ENCODE measurements at regions not wholly inside any gene's neighbourhood (a gene's known extent, or its start where the extent isn't known, plus 50 kb on each side); places are given as distances from the start of the nearest gene placed in this dataset.

- no peaks in the 10 kb centered on the region for H3K9me3 ChIP-seq (ENCODE audit: control insufficient read depth, insufficient read depth, low read depth, low read length)
- H3K27ac ChIP-seq (ENCODE audit: low read depth, low read length), result no peak overlapping the region
- H3K36me3 ChIP-seq (ENCODE audit: control insufficient read depth, insufficient read depth, low read length), result no peaks in the 10 kb centered on the region
- H3K4me1 ChIP-seq (ENCODE audit: control insufficient read depth, insufficient read depth, low read length), result no peaks in the 10 kb centered on the region
- no peak overlapping the region for H3K4me3 ChIP-seq (ENCODE audit: low read depth, low read length)
- H3K27me3 ChIP-seq (ENCODE audit: control insufficient read depth, insufficient read depth, low read length), result no peaks in the 10 kb centered on the region
- H3K9ac ChIP-seq (ENCODE audit: low read length), result no peak overlapping the region
Measured at GRCh38 chr11:23746896-23747295, 750.0 kb upstream of the LUZP2 start.

- Histone ChIP-seq H3K4me1 (ENCODE audit: control insufficient read depth, insufficient read depth, low read length) (no peaks in the 10 kb centered on the region), H3K9me3 (ENCODE audit: control insufficient read depth, insufficient read depth, low read depth, low read length) (no peaks in the 10 kb centered on the region), H3K27me3 (ENCODE audit: control insufficient read depth, insufficient read depth, low read length) (no peaks in the 10 kb centered on the region), H3K36me3 (ENCODE audit: control insufficient read depth, insufficient read depth, low read length) (no peaks in the 10 kb centered on the region), H3K27ac (ENCODE audit: low read depth, low read length) (no peak overlapping the region), H3K9ac (ENCODE audit: low read length) (no peak overlapping the region), H3K4me3 (ENCODE audit: low read depth, low read length) (no peak overlapping the region)
Measured at GRCh38 chr11:23749762-23750430, 747.0 kb upstream of the LUZP2 start.

GRCh38 chr11:23751280-23751679 is 745.6 kb upstream of the LUZP2 start:
- H3K4me1 ChIP-seq (ENCODE audit: control insufficient read depth, insufficient read depth, low read length), result no peaks in the 10 kb centered on the region
- no peak overlapping the region for H3K9ac ChIP-seq (ENCODE audit: low read length)
- H3K9me3 ChIP-seq (ENCODE audit: control insufficient read depth, insufficient read depth, low read depth, low read length), result peaks cover under 1% of the 10 kb centered on the region; the same call in 1 of the 2 replicates
- H3K27ac ChIP-seq (ENCODE audit: low read depth, low read length), result no peak overlapping the region
- no peaks in the 10 kb centered on the region for H3K27me3 ChIP-seq (ENCODE audit: control insufficient read depth, insufficient read depth, low read length)
- H3K36me3 ChIP-seq (ENCODE audit: control insufficient read depth, insufficient read depth, low read length), result no peaks in the 10 kb centered on the region
- no peak overlapping the region for H3K4me3 ChIP-seq (ENCODE audit: low read depth, low read length)

GRCh38 chr11:23755076-23755475 is 741.8 kb upstream of the LUZP2 start:
- no peaks in the 10 kb centered on the region for H3K27me3 ChIP-seq (ENCODE audit: control insufficient read depth, insufficient read depth, low read length)
- no peak overlapping the region for H3K9ac ChIP-seq (ENCODE audit: low read length)
- H3K9me3 ChIP-seq (ENCODE audit: control insufficient read depth, insufficient read depth, low read depth, low read length), result peaks cover 12% of the 10 kb centered on the region
- no peak overlapping the region for H3K27ac ChIP-seq (ENCODE audit: low read depth, low read length)
- no peaks in the 10 kb centered on the region for H3K4me1 ChIP-seq (ENCODE audit: control insufficient read depth, insufficient read depth, low read length)
- no peak overlapping the region for H3K4me3 ChIP-seq (ENCODE audit: low read depth, low read length)
- no peaks in the 10 kb centered on the region for H3K36me3 ChIP-seq (ENCODE audit: control insufficient read depth, insufficient read depth, low read length)

- Histone ChIP-seq H3K27ac (ENCODE audit: low read depth, low read length) (no peak overlapping the region), H3K4me1 (ENCODE audit: control insufficient read depth, insufficient read depth, low read length) (no peaks in the 10 kb centered on the region), H3K4me3 (ENCODE audit: low read depth, low read length) (no peak overlapping the region), H3K36me3 (ENCODE audit: control insufficient read depth, insufficient read depth, low read length) (no peaks in the 10 kb centered on the region), H3K27me3 (ENCODE audit: control insufficient read depth, insufficient read depth, low read length) (no peaks in the 10 kb centered on the region), H3K9ac (ENCODE audit: low read length) (no peak overlapping the region), H3K9me3 (ENCODE audit: control insufficient read depth, insufficient read depth, low read depth, low read length) (peaks cover 12% of the 10 kb centered on the region)
Measured at GRCh38 chr11:23755769-23756168, 741.1 kb upstream of the LUZP2 start.

- Histone ChIP-seq H3K4me3 (ENCODE audit: low read depth, low read length) (no peak overlapping the region), H3K4me1 (ENCODE audit: control insufficient read depth, insufficient read depth, low read length) (no peaks in the 10 kb centered on the region; the same call in 1 of the 2 replicates), H3K27me3 (ENCODE audit: control insufficient read depth, insufficient read depth, low read length) (no peaks in the 10 kb centered on the region), H3K36me3 (ENCODE audit: control insufficient read depth, insufficient read depth, low read length) (no peaks in the 10 kb centered on the region), H3K9ac (ENCODE audit: low read length) (no peak overlapping the region), H3K27ac (ENCODE audit: low read depth, low read length) (no peak overlapping the region), H3K9me3 (ENCODE audit: control insufficient read depth, insufficient read depth, low read depth, low read length) (peaks cover 12% of the 10 kb centered on the region)
Measured at GRCh38 chr11:23759489-23759888, 737.4 kb upstream of the LUZP2 start.

- Histone ChIP-seq H3K4me1 (ENCODE audit: control insufficient read depth, insufficient read depth, low read length) (no peaks in the 10 kb centered on the region; the same call in 1 of the 2 replicates), H3K4me3 (ENCODE audit: low read depth, low read length) (no peak overlapping the region), H3K27me3 (ENCODE audit: control insufficient read depth, insufficient read depth, low read length) (no peaks in the 10 kb centered on the region), H3K9ac (ENCODE audit: low read length) (no peak overlapping the region), H3K36me3 (ENCODE audit: control insufficient read depth, insufficient read depth, low read length) (no peaks in the 10 kb centered on the region), H3K27ac (ENCODE audit: low read depth, low read length) (no peak overlapping the region; the same call in 1 of the 2 replicates), H3K9me3 (ENCODE audit: control insufficient read depth, insufficient read depth, low read depth, low read length) (peaks cover 41% of the 10 kb centered on the region)
Measured at GRCh38 chr11:23764286-23764685, 732.6 kb upstream of the LUZP2 start.

GRCh38 chr11:23765682-23766252 is 731.1 kb upstream of the LUZP2 start:
- H3K9me3 ChIP-seq (ENCODE audit: control insufficient read depth, insufficient read depth, low read depth, low read length), result peaks cover 55% of the 10 kb centered on the region
- no peaks in the 10 kb centered on the region for H3K27me3 ChIP-seq (ENCODE audit: control insufficient read depth, insufficient read depth, low read length)
- no peak overlapping the region for H3K4me3 ChIP-seq (ENCODE audit: low read depth, low read length)
- no peaks in the 10 kb centered on the region; the same call in 1 of the 2 replicates for H3K4me1 ChIP-seq (ENCODE audit: control insufficient read depth, insufficient read depth, low read length)
- H3K36me3 ChIP-seq (ENCODE audit: control insufficient read depth, insufficient read depth, low read length), result no peaks in the 10 kb centered on the region
- H3K27ac ChIP-seq (ENCODE audit: low read depth, low read length), result no peak overlapping the region
- no peak overlapping the region for H3K9ac ChIP-seq (ENCODE audit: low read length)

GRCh38 chr11:23767576-23767975 is 729.3 kb upstream of the LUZP2 start:
- Histone ChIP-seq H3K4me3 (ENCODE audit: low read depth, low read length) (no peak overlapping the region), H3K9me3 (ENCODE audit: control insufficient read depth, insufficient read depth, low read depth, low read length) (peaks cover 61% of the 10 kb centered on the region), H3K36me3 (ENCODE audit: control insufficient read depth, insufficient read depth, low read length) (no peaks in the 10 kb centered on the region), H3K27ac (ENCODE audit: low read depth, low read length) (no peak overlapping the region), H3K4me1 (ENCODE audit: control insufficient read depth, insufficient read depth, low read length) (no peaks in the 10 kb centered on the region; the same call in 1 of the 2 replicates), H3K27me3 (ENCODE audit: control insufficient read depth, insufficient read depth, low read length) (no peaks in the 10 kb centered on the region), H3K9ac (ENCODE audit: low read length) (no peak overlapping the region)

- H3K9ac ChIP-seq (ENCODE audit: low read length), result no peak overlapping the region
- no peaks in the 10 kb centered on the region for H3K36me3 ChIP-seq (ENCODE audit: control insufficient read depth, insufficient read depth, low read length)
- no peaks in the 10 kb centered on the region for H3K27me3 ChIP-seq (ENCODE audit: control insufficient read depth, insufficient read depth, low read length)
- H3K4me1 ChIP-seq (ENCODE audit: control insufficient read depth, insufficient read depth, low read length), result no peaks in the 10 kb centered on the region; the same call in 1 of the 2 replicates
- no peak overlapping the region for H3K4me3 ChIP-seq (ENCODE audit: low read depth, low read length)
- H3K27ac ChIP-seq (ENCODE audit: low read depth, low read length), result no peak overlapping the region
- H3K9me3 ChIP-seq (ENCODE audit: control insufficient read depth, insufficient read depth, low read depth, low read length), result peaks cover 62% of the 10 kb centered on the region
Measured at GRCh38 chr11:23769214-23769613, 727.6 kb upstream of the LUZP2 start.

- H3K9me3 ChIP-seq (ENCODE audit: control insufficient read depth, insufficient read depth, low read depth, low read length), result peaks cover 42% of the 10 kb centered on the region
- H3K27ac ChIP-seq (ENCODE audit: low read depth, low read length), result no peak overlapping the region
- no peaks in the 10 kb centered on the region for H3K4me1 ChIP-seq (ENCODE audit: control insufficient read depth, insufficient read depth, low read length)
- H3K9ac ChIP-seq (ENCODE audit: low read length), result no peak overlapping the region
- no peaks in the 10 kb centered on the region for H3K36me3 ChIP-seq (ENCODE audit: control insufficient read depth, insufficient read depth, low read length)
- no peak overlapping the region for H3K4me3 ChIP-seq (ENCODE audit: low read depth, low read length)
- no peaks in the 10 kb centered on the region for H3K27me3 ChIP-seq (ENCODE audit: control insufficient read depth, insufficient read depth, low read length)
Measured at GRCh38 chr11:23772081-23772480, 724.8 kb upstream of the LUZP2 start.

Data from HUES6 (cell line).